Stimulated activated effector memory CD8-positive, alpha-beta T cell treated with anti-CD3 and anti-CD28 coated beads, Interleukin-12 subunit alpha, Interleukin-12 subunit beta, amount 100 ng/mL, for 72 hours (primary cell): ENCODE measurements at regions not wholly inside any gene's neighbourhood (a gene's known extent, or its start where the extent isn't known, plus 50 kb on each side); places are given as distances from the start of the nearest gene placed in this dataset.
A peak's percentile ranks its signal among the peaks of the same experiment; 100 is the strongest.

Experiments
- ATAC-seq: fragments of 150-1000 bp; cut with Tn5 transposase; 2 replicates; pipeline ENCODE4 v1.10.0; 2021
- DNase-seq, 2 donors: peaks; one replicate each; pipeline ENCODE4 v3.0.0; 2021 to 2022; ENCODE audit warnings: low spot score in 2 of 2
- H3K27ac Mint-ChIP-seq: one replicate; pipeline ENCODE4 v1.8.0; 2022; ENCODE audit warnings: mild to moderate bottlenecking, mixed read lengths
- H3K36me3 Mint-ChIP-seq: one replicate; pipeline ENCODE4 v1.8.0; 2022; ENCODE audit warnings: mild to moderate bottlenecking, mixed read lengths
- H3K4me1 Mint-ChIP-seq: one replicate; pipeline ENCODE4 v1.8.0; 2022; ENCODE audit warnings: mixed read lengths
- H3K4me3 Mint-ChIP-seq: one replicate; pipeline ENCODE4 v1.8.0; 2022; ENCODE audit warnings: mild to moderate bottlenecking, mixed read lengths
- H3K9me3 Mint-ChIP-seq: one replicate; pipeline ENCODE4 v1.8.0; 2022; ENCODE audit warnings: mixed read lengths

DNA sequence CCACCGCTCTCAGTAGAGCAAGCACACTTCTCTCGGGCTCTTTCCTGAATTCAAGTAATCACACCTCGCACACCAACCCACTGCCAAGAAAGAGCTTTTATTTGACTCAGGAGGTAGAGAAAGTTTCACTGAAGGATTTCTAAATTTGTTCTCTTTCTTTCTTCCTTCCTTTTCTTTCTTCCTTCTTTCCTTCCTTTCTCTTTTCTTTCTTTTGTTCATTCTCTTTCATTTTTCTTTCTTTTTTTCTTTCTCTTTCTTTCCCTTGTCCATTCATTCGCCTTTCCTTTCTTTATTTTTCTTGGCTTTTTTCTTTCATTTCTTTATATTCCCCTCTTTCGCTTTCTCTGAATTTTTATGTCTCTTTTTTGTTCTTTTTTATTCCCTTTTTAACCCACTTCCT lies 300.1 kb downstream of the ENC1 start:
- Mint-ChIP-seq H3K36me3 (no peaks in the 10 kb centered on the region), H3K4me1 (no peaks in the 10 kb centered on the region), H3K4me3 (no peak overlapping the region), H3K9me3 (no peaks in the 10 kb centered on the region), H3K27ac (no peak overlapping the region)
- DNase-seq (no peak), ATAC-seq (no peak)

- ATAC-seq (no peak), DNase-seq (no peak)
- Mint-ChIP-seq H3K4me3 (no peak overlapping the region), H3K27ac (no peak overlapping the region), H3K4me1 (no peaks in the 10 kb centered on the region), H3K9me3 (no peaks in the 10 kb centered on the region), H3K36me3 (no peaks in the 10 kb centered on the region)
These were observed 302.6 kb downstream of the ENC1 start for GRCh38 chr5:74337984-74338310.

DNA sequence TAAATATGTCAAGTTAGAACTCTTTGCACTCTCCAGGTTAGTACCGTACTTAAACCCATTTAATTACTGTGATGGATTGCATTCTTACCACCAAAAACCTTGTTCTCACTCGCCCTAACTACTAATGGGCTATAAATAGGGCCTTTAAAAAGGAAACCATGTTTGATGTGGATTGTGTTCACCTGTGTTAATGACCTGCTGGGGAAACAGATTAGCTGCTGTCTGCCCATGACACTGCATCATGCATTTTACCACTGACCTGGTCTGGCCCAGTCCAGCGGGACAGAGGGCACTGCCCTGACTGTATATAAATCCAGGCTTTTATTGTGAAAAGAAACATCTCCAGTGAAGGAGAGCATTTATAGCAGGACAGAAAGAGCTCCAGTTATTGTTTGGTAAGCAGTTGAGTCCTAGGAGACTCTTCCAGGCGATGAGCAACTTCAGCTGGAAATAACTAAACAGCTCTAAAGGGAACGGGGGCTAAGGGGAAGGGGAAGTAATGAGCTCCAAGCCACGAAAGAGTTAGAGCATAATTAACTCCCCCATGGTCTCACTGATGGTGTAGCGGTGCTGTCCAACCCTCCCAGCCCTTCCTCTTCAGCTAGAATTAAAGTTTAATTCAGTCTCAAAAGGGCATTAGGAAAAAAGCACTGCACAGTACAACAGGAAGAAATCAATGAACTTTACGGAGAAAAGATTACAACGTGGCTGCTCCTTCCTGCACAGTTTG lies 303.1 kb downstream of the ENC1 start:
- no peaks in the 10 kb centered on the region for H3K36me3 Mint-ChIP-seq

GRCh38 chr5:74336297-74336696 lies 304.2 kb downstream of the ENC1 start:
- Mint-ChIP-seq H3K9me3 (no peaks in the 10 kb centered on the region), H3K4me3 (no peak overlapping the region), H3K4me1 (no peaks in the 10 kb centered on the region), H3K36me3 (no peaks in the 10 kb centered on the region), H3K27ac (no peak overlapping the region)
- ATAC-seq (no peak), DNase-seq (no peak)

More for the DNA sequence above, 303.1 kb downstream of the ENC1 start:
- DNase-seq (no peak), ATAC-seq (no peak)
- Mint-ChIP-seq H3K4me1 (no peaks in the 10 kb centered on the region), H3K9me3 (no peaks in the 10 kb centered on the region), H3K27ac (no peak overlapping the region), H3K4me3 (no peak overlapping the region)

DNA sequence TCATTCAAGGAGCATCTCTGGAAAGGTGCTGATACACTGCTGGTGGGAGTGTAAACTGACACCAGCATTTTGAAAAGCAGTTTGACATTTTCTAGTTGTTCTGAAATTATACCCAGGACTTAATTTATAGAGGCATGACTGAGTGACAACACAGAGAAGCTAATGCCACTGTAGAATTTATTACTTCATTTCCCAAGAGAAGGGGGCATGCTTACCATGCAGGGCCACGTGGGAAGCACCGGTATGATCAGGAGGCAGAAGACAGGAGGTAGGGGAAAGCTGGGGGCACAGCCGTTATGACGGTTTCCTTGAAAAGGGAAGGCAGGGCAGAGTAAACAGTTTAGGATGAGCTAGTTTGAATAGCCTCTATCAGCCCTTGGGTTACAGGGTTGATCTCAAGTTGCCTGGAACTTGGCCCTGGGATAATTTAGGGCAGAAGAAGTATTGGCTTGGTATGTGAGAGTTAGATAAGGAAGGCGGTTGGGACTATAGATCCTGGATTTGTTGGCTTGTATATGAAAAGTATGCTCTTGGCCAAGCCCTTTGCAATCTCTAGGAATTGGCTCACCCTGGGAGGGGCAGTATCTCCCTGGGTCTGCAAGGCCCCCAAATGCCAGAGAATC lies 305.7 kb downstream of the ENC1 start:
- DNase-seq (no peak), ATAC-seq (no peak)
- Mint-ChIP-seq H3K4me3 (no peak overlapping the region), H3K4me1 (no peaks in the 10 kb centered on the region), H3K36me3 (no peaks in the 10 kb centered on the region), H3K27ac (no peak overlapping the region), H3K9me3 (no peaks in the 10 kb centered on the region)

GRCh38 chr5:74334062-74334761 lies 306.3 kb downstream of the ENC1 start:
- Mint-ChIP-seq H3K9me3 (no peaks in the 10 kb centered on the region), H3K27ac (no peak overlapping the region), H3K4me3 (no peak overlapping the region), H3K4me1 (no peaks in the 10 kb centered on the region), H3K36me3 (no peaks in the 10 kb centered on the region)
- DNase-seq = no peak
- ATAC-seq = no peak

GRCh38 chr5:74333430-74333829 lies 307.1 kb downstream of the ENC1 start:
- no peak for ATAC-seq
- H3K9me3 Mint-ChIP-seq = no peaks in the 10 kb centered on the region
- no peak overlapping the region for H3K4me3 Mint-ChIP-seq
- H3K4me1 Mint-ChIP-seq = no peaks in the 10 kb centered on the region
- H3K36me3 Mint-ChIP-seq = no peaks in the 10 kb centered on the region
- DNase-seq = no peak
- no peak overlapping the region for H3K27ac Mint-ChIP-seq

GRCh38 chr5:74332682-74333081 lies 307.8 kb downstream of the ENC1 start:
- H3K4me1 Mint-ChIP-seq = no peaks in the 10 kb centered on the region
- H3K27ac Mint-ChIP-seq = no peak overlapping the region
- DNase-seq (no peak), ATAC-seq (no peak)
- H3K36me3 Mint-ChIP-seq = no peaks in the 10 kb centered on the region
- no peaks in the 10 kb centered on the region for H3K9me3 Mint-ChIP-seq
- H3K4me3 Mint-ChIP-seq = no peak overlapping the region

GRCh38 chr5:74332006-74332405 lies 308.5 kb downstream of the ENC1 start:
- Mint-ChIP-seq H3K4me3 (no peak overlapping the region), H3K27ac (no peak overlapping the region), H3K36me3 (no peaks in the 10 kb centered on the region), H3K4me1 (peaks cover 6% of the 10 kb centered on the region), H3K9me3 (no peaks in the 10 kb centered on the region)
- DNase-seq (no peak), ATAC-seq (no peak)

GRCh38 chr5:74328221-74328630 lies 312.3 kb downstream of the ENC1 start:
- no peak overlapping the region for H3K27ac Mint-ChIP-seq
- ATAC-seq (no peak), DNase-seq (no peak)

GRCh38 chr5:74327339-74327685 lies 313.2 kb downstream of the ENC1 start:
- Mint-ChIP-seq H3K9me3 (no peaks in the 10 kb centered on the region), H3K4me1 (peaks cover 21% of the 10 kb centered on the region), H3K4me3 (no peak overlapping the region), H3K36me3 (no peaks in the 10 kb centered on the region), H3K27ac (no peak overlapping the region)
- DNase-seq = no peak
- no peak for ATAC-seq

More at GRCh38 chr5:74328221-74328630, 312.3 kb downstream of the ENC1 start:
- H3K9me3 Mint-ChIP-seq = no peaks in the 10 kb centered on the region
- no peak overlapping the region for H3K4me3 Mint-ChIP-seq
- no peaks in the 10 kb centered on the region for H3K36me3 Mint-ChIP-seq
- peaks cover 21% of the 10 kb centered on the region for H3K4me1 Mint-ChIP-seq

GRCh38 chr5:74326571-74327338 lies 313.8 kb downstream of the ENC1 start:
- Mint-ChIP-seq H3K9me3 (no peaks in the 10 kb centered on the region), H3K4me3 (no peak overlapping the region), H3K27ac (no peak overlapping the region), H3K4me1 (peaks cover 21% of the 10 kb centered on the region), H3K36me3 (no peaks in the 10 kb centered on the region)
- DNase-seq (peak; percentile 36 to 81), ATAC-seq (peak; percentile 96)

DNA sequence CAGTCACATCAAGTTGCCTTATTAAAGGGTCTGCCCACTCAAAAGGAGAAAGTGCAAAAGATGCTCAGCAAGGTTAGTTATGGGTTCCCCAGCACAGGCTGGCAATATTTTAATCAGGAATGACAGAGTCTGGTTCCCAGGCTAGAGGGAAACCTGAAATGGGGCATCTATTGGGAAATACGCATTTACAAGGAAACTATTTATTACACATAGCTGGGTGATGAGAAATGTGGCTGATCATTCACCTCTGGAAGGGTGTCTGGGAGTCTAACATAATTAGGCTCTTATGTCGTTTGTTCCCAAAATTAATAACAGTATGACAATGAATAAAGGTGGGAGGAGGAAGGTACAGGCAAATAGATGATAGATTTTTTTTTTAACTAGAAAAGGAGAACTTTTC lies 314.7 kb downstream of the ENC1 start:
- Mint-ChIP-seq H3K36me3 (no peaks in the 10 kb centered on the region), H3K4me1 (peaks cover 21% of the 10 kb centered on the region), H3K9me3 (no peaks in the 10 kb centered on the region), H3K27ac (no peak overlapping the region), H3K4me3 (no peak overlapping the region)
- DNase-seq = no peak
- ATAC-seq = no peak

- DNase-seq = no peak
- H3K4me1 Mint-ChIP-seq = peaks cover 22% of the 10 kb centered on the region
- H3K4me3 Mint-ChIP-seq = no peak overlapping the region
- ATAC-seq = no peak
- no peak overlapping the region for H3K27ac Mint-ChIP-seq
- H3K36me3 Mint-ChIP-seq = no peaks in the 10 kb centered on the region
- H3K9me3 Mint-ChIP-seq = no peaks in the 10 kb centered on the region
These were observed 316.0 kb downstream of the ENC1 start for GRCh38 chr5:74324556-74324955.

DNA sequence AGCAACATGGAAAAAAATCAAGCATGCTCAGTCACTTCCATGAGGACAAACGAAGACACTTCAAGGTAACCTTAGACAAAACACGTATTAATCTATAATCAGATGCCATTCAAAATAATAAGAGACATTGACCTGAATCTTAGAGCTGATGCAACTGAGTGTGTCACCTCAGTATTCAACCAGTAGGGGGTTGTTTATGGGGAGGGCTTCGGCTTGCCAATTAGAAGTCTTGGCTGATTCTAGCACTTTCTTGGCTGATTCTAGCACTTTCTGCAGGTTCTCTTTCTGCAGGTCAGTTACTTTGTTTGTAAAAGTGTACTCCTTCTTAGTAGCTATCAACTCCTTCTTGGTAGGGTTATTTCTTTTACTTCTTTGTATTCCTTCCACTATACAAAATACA lies 317.6 kb downstream of the ENC1 start:
- no peak for DNase-seq
- ATAC-seq = no peak
- Mint-ChIP-seq H3K4me3 (no peak overlapping the region), H3K27ac (no peak overlapping the region), H3K9me3 (no peaks in the 10 kb centered on the region), H3K4me1 (peaks cover 32% of the 10 kb centered on the region), H3K36me3 (no peaks in the 10 kb centered on the region)
